ENCODE measurements at regions not wholly inside any gene's neighbourhood (a gene's known extent, or its start where the extent isn't known, plus 50 kb on each side); places are given as distances from the start of the nearest gene placed in this dataset.
"Not testable (repeated sequence)": the region's sequence is repeated elsewhere in the genome, so short reads cannot be mapped to it uniquely, and the experiment has no call there.

DNA sequence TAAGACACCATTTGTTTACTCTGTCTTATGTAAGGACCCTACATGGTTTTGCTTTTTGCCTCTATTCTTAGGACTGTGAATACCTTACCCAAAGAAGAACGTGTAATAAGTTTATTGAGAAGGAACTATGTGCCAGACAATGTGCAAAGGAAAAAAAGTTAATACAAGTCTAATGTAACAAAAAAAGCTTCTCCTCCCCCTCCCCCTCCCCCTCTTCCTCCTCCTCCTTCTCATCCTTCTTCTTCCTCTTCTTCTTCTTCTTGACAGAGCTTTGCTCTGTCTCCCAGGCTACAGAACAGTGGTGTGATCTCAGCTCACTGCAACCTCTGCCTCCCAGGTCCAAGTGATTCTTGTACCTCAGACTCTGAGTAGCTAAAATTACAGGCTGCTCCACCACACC is 50.9 kb upstream of the MITF start:
- no peak for DNase-seq (ENCODE audit: extremely low read depth in 1 of 2, low read depth in 1 of 2)

DNA sequence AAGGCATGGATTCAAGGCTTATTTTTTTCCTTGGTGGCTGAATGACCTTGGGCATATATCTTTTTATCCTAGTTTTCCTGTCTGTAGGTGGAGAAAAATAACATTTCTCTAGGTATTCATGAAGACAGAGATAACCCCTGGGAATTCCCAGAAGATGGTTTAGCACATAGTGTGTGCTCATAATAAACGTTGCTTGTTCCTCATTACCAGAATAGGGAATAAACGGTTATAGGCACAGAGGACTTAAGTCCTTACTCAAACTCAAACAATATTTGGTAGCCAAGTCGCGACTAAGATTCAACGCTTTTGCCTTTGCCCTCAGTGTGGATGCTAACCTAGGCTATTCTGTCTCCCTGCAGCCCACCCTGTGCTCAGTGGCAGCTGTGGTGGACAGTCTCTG is 51.6 kb upstream of the MITF start:
- DNase-seq (ENCODE audit: extremely low read depth in 1 of 2, low read depth in 1 of 2), result no peak

DNA sequence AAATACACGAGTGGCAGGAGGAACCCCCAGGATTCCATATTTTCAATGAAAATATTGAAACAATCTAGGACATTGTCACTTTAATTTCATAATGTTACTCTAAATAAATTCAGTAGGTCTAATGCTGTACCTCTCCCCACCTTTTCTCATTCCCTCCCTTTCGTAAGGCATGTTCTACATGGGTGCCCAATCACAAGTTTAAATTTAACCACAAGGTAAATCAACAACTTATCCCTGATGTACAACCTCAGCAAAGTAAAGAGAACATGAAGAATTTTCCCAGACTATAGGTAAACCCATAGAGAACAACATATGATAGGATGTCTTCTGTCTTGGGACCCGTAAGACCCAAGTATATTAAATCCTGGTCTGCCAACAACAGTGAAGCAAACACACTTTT is 53.2 kb upstream of the MITF start:
- no peak for DNase-seq (ENCODE audit: extremely low read depth in 1 of 2, low read depth in 1 of 2)

DNA sequence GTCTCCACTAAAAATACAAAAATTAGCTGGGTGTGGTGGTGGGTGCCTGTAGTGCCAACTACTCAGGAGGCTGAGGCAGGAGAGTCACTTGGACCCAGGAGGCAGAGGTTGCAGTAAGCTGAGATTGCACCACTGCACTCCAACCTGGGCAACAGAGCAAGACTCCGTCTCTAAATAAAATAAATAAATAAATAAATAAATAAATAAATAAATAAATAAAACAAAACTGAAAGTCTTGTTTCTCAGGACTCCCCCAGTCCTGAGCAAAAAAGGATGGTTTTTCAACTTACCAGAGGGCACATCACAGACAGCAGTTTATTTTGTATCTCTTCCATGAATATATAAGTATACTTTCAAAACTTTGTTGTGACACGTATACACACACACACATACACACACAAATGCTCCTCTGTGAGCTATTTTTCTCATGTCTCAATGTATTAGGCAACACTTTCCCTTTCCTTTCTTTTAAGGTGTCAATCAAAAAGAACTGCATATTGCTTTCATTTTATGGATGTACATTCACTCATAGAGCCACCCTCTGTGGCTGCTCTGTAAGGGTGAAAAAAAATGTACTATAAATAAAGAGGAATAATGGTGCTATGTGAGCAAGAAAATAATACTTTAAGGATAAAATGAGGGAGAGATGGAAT is 54.8 kb upstream of the MITF start:
- DNase-seq (ENCODE audit: extremely low read depth in 1 of 2, low read depth in 1 of 2), result no peak

DNA sequence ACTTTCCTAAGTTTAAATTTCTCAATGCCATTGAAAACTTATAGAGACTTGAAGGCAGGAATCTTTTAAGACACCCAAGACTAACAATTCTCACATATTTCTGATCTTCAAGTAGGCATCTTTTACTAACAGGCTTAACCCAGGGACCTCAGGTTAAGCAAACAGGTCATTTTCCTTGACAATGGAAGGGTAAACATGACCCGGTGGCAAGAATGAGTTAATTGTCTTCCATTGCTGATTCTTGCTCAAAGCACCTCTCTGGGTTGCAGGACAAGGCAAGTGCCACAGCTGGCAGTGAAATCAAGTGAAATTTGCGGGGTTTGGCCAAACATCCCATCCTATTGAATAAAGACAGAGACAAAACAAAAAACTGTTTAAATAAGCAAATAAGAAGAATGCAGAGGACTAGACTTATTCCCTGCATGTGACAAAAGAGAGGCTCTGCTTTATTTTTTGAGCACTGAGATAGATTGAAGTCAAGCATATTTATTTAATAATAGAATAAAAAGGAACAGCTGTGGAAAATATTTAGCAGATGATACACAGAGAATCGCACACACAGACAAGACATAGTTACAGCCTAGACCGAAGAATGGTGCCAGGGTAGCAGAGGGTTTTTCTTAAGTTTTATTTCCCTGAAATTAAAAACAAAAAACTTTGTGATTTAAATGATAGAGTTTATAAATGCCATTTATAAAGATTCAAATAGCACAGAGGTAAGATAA is 56.0 kb upstream of the MITF start:
- no peak for DNase-seq (ENCODE audit: extremely low read depth in 1 of 2, low read depth in 1 of 2)

DNA sequence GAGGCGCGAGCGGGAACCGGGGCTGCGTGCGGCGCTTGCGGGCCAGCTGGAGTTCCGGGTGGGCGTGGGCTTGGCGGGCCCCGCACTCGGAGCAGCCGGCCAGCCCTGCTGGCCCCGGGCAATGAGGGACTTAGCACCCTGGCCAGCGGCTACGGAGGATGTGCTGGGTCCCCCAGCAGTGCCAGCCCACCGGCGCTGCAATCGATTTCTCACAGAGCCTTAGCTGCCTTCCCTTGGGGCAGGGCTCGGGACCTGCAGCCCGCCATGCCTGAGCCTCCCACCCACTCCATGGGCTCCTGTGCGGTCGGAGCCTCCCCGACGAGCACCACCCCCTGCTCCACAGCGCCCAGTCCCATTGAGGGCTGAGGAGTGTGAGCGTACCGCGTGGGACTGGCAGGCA is 61.8 kb upstream of the MITF start:
- not testable (repeated sequence) for DNase-seq (ENCODE audit: extremely low read depth in 1 of 2, low read depth in 1 of 2)

DNA sequence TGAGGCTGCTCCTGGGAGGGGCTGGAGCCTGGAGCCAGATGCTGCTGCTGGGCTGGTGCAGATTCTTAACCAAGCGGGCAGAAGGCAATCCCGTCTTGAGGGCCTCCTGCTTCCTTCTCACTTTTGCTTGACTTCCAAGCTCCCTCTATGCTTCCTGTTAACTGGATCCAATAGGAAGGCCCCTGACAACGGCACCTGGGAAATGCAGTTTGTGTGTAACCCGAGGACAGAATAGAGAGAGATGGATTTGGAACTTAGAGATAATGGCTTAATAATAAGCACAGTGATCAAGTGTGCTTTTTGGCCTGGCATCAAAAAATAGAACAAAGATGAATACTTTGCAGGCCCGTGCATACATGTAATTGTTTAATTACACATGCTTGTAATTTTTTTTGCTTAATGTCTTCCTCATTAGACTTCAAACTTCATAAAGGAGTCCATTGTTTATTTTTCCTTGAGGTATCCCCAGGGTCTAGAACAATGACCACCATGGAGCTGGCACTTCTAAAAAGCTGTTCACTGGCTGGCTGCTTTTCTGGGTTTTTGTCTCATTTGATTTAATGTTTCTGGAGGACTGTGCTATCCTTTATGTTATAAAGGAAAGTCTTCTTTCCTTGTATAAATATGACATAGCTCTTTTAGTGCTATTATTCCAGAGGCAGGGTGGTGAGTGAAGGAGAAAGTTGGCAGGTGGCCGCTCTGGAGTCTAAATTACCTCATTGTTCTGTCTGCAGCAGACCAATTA is 63.3 kb upstream of the MITF start:
- DNase-seq (ENCODE audit: extremely low read depth in 1 of 2, low read depth in 1 of 2), result no peak

DNA sequence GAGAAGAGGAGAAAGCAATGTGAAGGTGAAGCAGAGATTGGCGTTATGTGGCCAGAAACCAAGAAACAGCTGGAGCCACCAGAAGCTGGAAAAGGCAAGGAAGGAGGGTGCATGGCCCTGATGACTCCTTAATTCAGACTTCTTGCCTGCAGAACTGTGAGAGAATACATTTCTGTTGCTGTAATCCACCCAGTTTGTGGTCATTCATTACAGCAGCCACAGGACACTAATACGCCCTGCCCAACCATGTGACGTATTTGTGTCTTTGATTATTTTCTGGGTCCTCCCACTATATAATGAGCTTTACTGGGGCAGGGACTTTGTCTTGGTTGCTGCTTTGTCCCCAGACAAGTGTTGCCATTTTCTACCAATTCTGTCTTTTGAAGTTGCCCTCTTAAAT is 64.5 kb upstream of the MITF start:
- no peak for DNase-seq (ENCODE audit: extremely low read depth in 1 of 2, low read depth in 1 of 2)

DNA sequence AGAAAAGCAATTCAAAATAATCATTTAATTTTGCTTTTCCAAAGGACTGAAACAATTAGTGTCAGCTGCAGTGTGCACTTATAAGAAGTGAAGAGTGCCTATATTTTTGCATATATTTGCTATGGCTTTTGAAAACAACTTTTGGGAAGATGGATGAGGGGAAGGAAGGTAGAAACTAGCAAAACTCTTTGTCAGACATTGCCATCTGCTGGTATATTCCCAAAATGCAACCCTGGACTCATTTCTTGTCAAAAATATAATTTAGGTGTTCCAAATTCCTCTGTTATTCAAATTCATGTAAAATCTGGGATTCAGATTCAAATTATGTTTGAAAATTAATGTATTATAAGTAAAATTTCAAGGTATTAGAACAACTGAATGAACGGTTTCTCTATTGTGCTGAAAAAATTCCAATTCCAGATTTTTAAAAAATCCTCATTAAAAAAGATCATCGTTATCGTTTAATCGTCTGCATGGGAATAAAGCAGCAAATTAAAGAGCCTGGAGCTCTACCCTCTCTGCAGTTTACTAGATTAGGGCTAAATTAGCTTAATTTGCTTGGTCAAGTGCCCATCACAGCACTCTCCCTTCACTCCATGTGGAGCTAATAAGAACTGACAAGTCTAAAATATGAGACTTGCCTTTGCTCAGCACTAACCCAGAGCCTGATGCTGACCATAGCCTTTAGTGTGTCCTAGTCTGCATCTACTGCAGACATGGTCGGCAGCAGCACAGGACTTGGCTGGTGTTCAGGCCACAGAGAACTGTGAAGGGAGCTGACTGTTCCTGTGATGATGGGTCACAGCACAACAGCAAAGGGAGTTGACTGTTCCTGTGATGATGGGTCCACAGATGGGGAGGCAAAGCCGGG is 67.9 kb upstream of the MITF start:
- DNase-seq (ENCODE audit: extremely low read depth in 1 of 2, low read depth in 1 of 2), result no peak

DNA sequence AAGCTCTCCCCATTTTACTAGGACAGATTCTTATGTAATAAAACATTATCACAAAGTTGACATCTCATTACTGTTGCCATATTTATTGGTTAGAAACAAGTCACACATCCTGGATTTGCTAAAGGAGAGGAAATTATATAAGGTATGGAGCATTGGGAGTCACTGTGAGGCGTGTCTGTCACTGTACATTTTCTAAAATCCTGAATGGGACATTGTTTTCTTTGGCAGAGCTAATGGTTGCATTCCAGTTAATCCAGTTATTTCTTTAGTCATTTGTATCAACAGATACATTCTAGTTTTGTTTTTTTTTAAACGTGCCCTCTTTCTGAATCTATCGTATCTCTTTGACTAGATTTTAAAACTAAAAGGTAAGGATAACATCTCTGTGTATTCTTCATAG is 70.2 kb upstream of the MITF start:
- DNase-seq (ENCODE audit: extremely low read depth in 1 of 2, low read depth in 1 of 2), result no peak

DNA sequence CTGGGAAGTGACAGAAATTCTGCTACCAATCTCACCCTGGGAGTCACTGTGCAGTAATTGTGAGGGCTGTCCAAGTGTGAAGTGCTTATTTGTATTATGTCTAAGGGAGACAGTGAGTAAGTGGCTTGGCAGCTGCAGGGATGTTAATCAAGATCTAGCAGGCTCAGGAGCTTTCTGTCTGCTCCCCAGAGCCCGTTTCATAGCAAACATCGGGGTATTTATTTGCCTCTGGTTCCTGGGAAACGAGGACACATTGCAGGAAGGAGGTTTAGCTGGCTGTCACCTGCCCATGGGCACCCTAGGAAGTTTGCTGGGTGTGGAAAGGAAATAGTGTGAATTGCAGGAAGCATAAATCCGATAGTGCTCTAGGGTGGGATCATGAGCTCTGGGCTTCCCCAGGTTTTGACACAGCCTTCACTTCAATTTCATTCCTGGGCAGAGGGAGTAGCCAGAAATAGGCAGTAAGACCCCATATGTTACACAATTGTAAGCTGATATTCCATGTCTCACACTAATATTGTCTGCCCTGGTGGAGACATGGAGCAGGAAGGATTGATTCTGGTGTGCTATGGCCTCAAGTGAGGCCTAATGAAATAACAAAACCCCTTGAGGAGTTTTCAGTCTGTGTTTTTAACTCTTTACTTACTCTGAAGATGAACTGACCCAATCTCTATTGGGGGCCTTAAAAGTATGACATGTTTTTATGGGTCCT is 74.1 kb upstream of the MITF start:
- no peak for DNase-seq (ENCODE audit: extremely low read depth in 1 of 2, low read depth in 1 of 2)

DNA sequence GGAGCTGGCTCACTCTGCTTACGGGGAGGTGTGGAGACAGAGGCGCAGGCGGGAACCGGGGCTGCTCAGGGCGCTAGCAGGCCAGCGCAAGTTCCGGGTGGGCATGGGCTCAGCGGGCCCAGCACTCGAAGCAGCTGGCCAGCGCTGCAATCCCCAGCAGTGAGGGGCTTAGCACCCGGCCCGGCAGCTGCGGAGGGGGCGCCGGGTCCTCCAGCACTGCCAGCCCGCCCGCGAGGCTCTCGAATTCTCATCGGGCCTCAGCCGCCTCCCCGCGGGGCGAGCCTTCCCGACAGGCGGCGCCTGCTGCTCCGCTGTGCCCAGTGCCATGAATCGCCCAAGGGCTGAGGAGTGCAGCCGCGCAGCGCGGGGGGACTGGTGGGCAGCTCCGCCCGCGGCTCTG is 78.6 kb upstream of the MITF start:
- DNase-seq (ENCODE audit: extremely low read depth in 1 of 2, low read depth in 1 of 2), result no peak

DNA sequence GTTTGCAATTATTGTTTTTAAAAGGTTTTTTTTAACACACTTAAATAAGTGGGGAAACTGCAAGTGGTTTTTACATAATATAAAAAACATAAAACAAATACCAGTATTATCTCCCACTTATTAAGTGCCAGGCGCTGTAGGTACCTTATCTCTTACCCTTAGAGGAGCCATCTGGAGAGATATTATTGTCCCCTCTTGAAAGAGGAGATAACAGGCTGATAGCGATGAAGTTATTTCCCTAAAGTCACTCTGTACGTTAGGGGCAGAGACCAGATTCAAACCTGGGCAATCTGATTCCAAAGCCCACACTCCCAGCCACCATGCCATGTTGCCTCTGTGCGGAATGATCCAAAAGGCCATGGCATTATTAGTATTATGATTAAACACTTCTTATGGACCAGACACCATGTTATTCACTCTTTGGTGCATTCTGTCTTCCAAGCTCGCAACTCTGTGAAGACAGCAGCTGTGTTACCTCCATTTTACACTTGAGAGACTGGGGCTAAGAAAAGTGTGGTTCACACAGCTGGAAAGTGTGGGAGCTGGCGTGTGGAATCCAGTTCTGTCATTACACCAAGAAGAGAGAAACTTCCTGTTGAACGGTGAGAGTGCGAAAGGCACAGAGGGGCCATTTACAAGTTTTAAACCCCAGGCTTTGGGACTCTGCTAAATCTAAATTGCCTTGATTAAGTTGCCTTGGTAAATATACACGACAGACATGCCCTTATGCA is 79.9 kb upstream of the MITF start:
- no peak for DNase-seq (ENCODE audit: extremely low read depth in 1 of 2, low read depth in 1 of 2)

DNA sequence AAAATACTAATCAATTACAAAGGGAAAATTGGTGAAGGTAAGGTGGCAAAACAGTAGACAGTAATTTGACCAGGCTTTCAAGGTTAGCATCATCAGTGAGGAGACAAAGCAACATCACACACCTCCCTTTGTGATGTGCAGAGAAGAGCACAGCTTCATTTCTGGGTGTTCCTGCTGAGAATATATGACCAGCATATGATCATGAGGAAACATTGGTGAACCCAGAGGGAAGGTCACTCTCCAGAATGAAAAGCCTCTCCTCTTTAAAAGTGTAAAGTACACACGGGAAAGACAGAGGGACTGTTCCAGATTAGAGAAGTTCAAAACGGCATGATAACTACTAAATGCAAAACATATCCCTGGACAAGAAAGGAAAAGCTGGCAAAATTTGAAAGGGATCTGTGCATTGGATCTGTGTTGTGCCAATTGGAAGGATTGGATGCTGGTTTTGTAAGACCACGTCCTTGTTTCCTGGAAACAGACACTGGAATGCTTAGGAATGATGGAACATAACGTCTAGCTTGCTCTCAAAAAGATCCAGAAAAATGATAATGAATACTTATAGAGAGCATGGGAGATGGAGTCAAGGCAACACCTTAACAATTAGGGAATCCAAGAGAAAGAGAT is 80.6 kb upstream of the MITF start:
- DNase-seq (ENCODE audit: extremely low read depth in 1 of 2, low read depth in 1 of 2), result no peak

DNA sequence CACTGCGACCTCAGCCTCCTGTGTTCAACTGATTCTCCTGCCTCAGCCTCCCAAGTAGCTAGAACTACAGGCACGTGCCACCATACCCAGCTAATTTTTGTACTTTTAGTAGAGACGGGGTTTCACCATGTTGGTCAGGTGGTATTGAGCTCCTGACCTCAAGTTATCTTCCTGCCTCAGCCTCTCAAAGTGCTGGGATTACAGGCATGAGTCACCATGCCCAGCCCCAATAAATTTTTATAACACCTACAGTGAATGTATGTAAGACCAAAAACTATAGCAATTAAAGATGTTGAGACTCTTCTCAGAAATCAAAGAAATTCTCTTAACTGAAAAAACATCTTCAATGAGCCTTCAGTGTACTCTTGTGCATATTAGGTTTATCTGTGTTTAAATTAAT is 82.2 kb upstream of the MITF start:
- not testable (repeated sequence) for DNase-seq (ENCODE audit: extremely low read depth in 1 of 2, low read depth in 1 of 2)

DNA sequence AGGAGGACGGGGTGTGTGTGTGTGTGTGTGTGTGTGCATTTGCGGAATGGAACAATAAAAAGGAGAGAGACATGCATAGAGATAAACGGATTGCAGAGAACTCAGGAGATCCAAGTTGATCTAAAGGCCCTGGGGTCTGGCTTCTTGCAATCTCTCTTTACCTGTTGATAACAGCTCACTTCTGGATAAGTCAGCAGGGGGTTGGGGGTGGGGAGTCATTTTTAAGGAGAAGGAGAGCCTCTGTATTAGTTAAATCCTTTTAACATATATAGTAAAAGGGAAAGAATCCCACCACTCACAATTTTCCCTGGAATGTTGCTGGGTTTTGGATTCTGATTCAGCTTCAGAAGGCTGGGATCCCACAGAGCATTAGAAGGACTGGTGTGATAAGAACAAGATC is 87.5 kb upstream of the MITF start:
- no peak for DNase-seq (ENCODE audit: extremely low read depth in 1 of 2, low read depth in 1 of 2)

DNA sequence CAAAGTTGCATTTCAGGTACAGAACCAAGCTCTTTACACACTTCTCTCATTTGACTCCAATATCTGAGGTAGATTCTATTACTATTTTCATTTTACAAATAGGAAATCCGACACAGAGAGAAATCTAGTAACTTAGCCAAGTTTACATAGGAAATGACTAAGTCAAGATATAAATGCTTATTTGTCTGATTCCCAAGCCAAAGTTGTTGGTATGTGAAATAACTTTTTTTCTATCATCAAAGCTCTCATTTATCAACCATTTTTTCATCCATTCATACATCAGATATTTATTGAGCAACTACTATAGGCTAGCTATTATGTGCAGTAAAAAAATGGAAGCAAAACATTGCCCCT is 89.2 kb upstream of the MITF start:
- no peak for DNase-seq (ENCODE audit: extremely low read depth in 1 of 2, low read depth in 1 of 2)

DNA sequence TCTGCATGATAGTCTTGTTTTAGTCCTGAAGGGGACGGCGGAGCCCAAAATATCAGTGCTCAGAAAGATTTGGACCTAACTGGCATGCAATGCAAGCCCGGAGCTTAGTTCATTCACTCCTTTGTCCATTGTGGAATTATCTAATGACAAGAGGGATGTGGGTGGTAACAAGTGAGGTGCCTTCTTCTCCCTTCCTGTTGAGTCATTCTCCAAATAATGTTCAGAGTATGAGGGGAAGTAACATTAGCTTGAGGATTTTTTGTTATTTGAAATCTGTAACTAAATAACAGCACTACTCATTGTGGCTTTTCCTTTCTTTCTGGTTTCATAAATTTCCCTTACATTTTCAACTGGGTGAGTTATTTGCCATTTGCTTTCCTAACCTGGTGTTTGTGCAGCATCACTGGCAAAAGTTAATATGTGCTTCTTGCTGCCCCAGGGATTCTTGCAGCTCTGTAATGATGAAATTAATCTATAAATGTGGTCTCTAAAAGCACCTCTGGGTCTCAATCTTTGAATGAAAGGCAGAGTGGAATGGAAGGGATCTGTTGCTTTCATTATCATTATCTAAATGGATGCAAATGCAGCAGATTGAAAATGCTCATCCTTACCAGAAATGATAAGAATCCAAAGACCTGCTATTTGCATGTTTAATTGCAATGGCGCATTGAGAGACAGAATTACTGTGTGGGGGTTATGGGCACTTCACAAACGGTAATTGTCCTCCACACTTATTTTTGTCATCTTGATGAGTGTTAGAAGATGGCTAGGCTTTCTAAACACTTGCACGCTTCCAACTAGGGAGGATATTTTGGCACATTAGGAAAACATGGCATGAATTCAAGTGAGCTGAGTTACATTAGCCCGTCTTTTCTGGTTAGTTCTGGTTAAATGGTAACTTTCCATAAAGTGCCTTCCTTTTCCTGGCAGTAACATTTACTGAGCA is 89.9 kb upstream of the MITF start:
- DNase-seq (ENCODE audit: extremely low read depth in 1 of 2, low read depth in 1 of 2), result no peak
